GM21526 (cell line): ENCODE measurements at regions not wholly inside any gene's neighbourhood (a gene's known extent, or its start where the extent isn't known, plus 50 kb on each side); places are given as distances from the start of the nearest gene placed in this dataset.

Source experiments
- ATAC-seq: cut with Tn5 transposase; IDR thresholded peaks from one replicate; pipeline ENCODE4 v1.9.1; 2021; ENCODE audit warnings: moderate library complexity; ENCODE audit not compliant: unreplicated experiment, low FRiP score

- ATAC-seq, result no peak
Observed at GRCh38 chr4:147303174-147303872, 177.6 kb upstream of the EDNRA start.

- no peak for ATAC-seq
Observed at GRCh38 chr4:147303873-147304229, 177.0 kb upstream of the EDNRA start.

- no peak for ATAC-seq
Observed at GRCh38 chr4:147307896-147308674, 172.8 kb upstream of the EDNRA start.

GRCh38 chr4:147309434-147309833, 171.5 kb upstream of the EDNRA start:
- no peak for ATAC-seq

DNA sequence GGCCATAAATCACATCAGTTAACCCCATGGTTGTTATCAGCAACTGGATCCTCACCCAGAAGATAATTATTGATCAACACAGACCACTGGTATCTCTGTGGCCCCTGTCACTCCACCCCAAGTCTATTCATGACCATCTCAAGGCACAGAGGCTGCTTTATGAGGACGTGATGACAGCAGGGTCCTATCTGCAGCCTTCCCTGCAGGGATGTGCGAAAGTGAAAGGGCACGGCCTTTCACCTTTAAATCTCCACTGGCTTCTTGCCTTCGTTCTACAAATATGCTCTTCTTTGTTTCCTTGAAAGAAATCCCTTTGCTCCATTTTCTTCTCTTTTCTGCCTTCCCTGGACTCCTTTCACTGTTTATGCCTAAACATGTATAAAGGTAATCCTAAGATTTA, 170.6 kb upstream of the EDNRA start:
- ATAC-seq, result no peak

- no peak for ATAC-seq
Observed at GRCh38 chr4:147311956-147312355, 168.9 kb upstream of the EDNRA start.

GRCh38 chr4:147312376-147313046, 168.4 kb upstream of the EDNRA start:
- ATAC-seq, result no peak

DNA sequence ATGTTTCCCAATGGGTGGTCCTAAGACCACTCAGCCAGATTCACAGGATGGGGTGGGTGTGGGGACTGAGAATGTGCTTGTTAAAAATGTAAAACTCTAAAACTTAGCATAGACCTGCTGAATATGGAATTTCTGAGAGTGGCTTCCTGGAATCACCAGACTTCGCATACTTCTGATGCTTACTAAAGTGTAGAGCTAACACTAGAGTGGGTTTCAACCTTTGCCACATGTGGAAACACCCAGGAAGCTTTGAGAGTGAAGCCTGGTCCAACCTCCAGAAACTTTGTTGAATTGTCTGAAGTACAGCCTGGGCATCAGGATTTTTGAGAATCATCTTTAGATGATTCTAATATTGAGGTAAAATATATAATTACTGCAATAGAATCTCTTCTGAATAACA, 167.8 kb upstream of the EDNRA start:
- ATAC-seq, result no peak

GRCh38 chr4:147318586-147318985, 162.3 kb upstream of the EDNRA start:
- ATAC-seq, result no peak

- ATAC-seq, result no peak
Observed at GRCh38 chr4:147325571-147325981, 155.3 kb upstream of the EDNRA start.

DNA sequence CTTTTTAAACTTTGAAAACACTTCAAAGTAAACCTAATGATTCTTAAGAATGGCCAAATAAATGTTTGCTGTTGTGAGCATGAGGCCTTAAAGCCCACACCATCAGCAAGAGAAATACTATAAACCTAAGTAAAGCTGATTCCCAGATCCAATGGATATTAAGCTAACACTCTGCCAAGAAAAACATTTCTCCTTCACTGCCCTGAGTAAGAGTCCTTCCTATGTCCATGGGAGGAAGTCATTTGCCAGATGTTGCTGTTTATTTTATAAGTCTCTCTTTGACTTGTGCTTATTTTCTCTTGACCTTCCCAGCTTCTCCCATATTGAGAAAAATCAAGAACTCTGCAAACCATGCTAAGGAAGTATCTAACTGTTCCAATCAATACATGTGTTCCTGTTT, 154.3 kb upstream of the EDNRA start:
- no peak for ATAC-seq

DNA sequence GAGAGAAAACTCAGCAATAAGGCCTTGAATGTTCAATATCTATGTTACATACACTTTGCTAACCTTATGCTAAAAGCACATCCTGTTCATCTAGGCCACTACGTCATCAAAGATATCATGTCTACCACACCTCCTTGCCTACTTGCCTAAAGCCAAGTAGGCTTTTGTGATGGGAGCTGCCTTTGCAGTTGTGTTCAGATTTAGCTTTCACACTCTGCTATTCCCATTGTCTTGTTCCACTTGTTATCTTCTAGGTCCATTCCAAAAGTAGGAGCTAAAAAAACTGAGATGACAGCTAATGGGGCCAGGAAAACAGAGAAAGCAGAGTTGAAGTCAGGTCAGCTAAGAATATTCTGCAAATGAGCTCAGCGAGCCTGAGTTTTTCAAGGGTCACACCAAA, 153.6 kb upstream of the EDNRA start:
- ATAC-seq, result no peak

GRCh38 chr4:147328189-147328588, 152.7 kb upstream of the EDNRA start:
- no peak for ATAC-seq

DNA sequence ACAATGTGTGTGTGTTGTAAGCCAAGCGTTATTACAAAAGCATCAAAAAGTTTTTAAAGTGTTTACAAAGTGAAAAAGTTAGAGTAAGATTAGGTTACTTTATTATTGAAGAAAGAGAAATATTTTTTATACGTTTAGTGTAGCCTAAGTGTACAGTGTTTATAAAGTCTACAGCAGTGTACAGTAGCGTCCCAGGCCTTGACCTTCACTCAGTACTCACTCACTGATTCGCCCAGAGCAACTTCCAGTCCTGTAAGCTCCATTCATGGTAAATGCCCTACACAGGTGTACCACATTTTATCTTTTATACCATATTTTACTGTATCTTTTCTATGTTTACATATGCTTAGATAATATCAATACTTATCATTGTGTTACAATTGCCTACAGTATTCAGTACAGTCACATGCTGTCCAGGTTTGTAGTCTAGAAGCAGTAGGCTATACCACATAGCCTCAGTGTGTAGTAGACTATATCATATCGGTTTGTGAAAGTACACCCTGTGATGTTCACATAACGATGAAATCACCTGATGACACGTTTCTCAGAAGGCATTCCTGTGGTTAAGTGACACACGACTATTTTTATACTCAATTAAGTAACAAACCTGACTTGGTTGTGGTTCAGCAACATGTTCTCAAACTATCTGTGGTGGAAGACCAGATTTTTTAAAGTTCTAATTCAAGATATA, 152.0 kb upstream of the EDNRA start:
- no peak for ATAC-seq

- ATAC-seq, result no peak
Observed at GRCh38 chr4:147332091-147332490, 148.8 kb upstream of the EDNRA start.

DNA sequence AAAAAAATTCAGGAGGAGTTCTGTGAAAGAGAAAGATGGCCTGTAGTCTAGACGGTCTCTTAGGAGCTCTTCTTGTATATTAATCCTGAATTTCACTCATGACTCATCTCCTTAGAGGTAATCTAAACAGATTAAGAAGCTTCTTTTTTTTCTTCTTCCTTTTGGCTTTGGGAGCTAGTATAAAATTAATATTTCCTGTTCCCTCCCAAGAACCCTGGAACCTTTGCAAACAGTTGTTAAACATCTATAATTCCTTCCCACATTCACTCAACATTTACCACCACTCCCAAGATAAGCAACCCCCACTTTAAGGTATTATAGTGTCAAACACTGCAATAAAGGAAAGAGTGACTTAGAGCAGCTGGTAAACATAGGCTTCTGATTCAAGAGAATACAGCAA, 146.4 kb upstream of the EDNRA start:
- no peak for ATAC-seq

GRCh38 chr4:147335183-147335582, 145.7 kb upstream of the EDNRA start:
- ATAC-seq, result no peak

DNA sequence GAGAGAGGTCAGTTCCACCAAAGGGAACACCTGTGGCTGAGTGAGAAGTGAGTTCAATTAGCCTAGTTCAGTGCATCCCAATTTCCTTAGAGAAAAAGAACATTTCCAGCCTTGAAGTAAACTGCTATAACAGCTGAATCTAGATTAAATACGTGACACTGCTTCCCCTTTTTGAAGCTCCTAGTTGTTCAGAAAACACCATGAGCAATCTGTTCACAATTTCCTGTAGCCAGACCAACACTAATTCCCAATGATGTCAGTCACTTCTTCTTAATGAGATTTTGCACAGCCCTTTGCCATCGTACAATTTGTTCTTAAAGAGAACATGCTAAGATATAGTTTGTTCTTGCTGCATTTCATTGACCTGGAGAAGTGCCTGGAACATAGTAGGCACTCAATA, 144.6 kb upstream of the EDNRA start:
- ATAC-seq, result no peak

DNA sequence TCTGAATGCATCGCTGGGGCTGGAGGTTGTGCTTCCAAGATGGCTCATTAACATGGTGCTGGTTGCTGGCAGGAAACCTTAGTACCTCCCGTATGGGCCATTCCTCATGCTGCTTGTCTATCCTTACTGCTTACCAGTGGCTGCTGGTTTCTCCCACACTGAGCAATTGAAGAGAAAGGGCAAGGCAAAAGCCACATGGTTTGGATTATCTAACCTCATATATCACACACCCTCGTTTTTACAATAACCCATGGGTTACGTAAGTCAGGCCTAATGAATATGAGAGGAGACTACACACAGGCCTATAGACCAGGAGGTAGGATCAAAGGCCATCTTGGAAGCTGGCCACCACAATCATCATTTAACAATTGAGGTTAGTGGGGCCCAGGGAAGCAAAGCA, 141.8 kb upstream of the EDNRA start:
- no peak for ATAC-seq

DNA sequence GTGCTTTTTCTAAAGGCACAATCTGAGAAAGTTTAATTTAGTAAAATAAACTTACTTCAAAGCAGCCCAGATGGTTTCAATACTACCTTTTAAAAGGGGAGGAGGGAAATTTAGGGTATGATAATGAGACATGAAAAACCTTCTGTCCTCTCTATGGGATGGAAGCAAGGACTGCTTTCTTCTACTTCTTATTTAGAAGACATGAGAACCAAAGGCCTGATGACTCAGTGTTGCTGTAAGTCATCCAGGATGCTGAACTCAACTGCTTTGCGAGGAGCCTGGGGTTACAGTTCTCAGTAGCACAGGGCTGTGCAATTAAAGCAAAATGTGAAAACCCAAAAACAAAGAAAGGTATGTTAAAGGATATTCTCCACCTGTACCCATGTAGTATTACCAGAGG, 140.8 kb upstream of the EDNRA start:
- no peak for ATAC-seq

DNA sequence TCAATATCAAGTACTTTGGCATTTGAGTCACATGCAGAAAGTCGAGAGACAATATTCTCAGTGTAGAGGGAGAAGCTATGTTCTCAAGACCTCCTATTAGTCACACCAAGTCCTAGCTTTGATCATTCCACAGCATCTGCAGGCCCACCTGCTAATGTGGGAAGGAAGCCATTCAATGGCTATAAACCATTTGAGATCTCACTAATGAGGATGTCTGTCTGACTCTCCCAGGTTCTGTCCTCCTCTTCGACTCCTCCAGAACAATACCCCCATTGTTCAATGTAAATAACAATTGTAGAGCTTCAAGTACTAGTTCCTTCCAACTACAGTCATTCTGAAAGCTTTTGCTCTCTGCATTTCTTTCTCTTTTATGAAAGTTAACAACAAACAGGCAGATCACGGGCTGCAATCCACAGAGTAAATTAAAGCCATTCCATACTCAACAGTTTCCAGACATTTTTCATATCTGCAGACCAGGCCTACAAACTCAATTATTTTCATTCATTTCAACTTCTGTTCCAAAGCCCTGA, 140.2 kb upstream of the EDNRA start:
- no peak for ATAC-seq
